GM19438 (cell line): ENCODE measurements at regions not wholly inside any gene's neighbourhood (a gene's known extent, or its start where the extent isn't known, plus 50 kb on each side); places are given as distances from the start of the nearest gene placed in this dataset.
"Not testable (repeated sequence)": the region's sequence is repeated elsewhere in the genome, so short reads cannot be mapped to it uniquely, and the experiment has no call there.

ENCODE experiments used
- ATAC-seq: cut with Tn5 transposase; IDR thresholded peaks from one replicate; pipeline ENCODE4 v1.9.1; 2021; ENCODE audit warnings: low read depth; ENCODE audit not compliant: unreplicated experiment

GRCh38 chr4:15332377-15332776, 95.5 kb upstream of the C1QTNF7 start:
- ATAC-seq = no peak

DNA sequence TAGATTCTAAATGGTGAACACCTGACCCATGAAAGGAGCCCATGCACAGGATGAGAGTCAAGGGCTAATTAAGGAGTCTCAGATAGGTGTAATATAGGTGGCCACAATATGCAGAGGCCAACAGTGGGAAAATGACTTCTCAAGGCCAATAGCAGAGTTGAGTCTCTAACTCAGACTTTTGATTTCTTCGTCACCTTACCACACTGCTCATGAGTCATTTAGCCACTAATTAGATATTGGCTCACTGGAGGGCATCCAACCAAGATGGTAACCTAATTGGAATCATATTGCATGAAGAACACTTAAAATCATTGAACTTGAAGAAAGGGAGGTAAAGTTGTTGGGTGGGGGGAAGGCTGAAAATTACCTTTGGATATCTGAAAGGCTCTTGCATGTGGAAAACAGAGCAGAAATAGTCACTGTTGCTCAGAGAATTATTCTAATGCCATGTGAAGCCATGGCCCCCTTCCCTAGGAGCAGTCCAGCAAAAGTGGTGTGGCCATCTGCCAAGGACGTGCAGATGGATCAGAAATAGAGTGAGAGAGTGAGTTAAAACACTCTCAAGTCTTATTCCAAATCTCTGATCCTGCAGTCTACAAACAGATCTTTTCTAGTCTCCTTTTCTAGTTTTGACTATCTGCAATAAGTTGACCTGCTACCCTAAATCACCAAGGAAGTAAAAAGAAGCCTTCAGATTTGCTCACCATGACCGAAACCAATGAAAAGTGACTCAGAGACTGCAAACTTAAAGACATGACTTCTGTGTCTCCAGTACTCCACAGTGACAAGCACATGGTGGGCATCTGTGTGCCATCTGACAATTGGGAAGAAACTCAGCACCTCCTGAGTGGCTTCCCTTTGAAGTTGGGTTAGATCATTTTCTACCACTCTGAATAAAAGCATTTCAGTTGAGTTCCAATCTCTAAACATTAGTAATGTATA, 93.9 kb upstream of the C1QTNF7 start:
- no peak for ATAC-seq

DNA sequence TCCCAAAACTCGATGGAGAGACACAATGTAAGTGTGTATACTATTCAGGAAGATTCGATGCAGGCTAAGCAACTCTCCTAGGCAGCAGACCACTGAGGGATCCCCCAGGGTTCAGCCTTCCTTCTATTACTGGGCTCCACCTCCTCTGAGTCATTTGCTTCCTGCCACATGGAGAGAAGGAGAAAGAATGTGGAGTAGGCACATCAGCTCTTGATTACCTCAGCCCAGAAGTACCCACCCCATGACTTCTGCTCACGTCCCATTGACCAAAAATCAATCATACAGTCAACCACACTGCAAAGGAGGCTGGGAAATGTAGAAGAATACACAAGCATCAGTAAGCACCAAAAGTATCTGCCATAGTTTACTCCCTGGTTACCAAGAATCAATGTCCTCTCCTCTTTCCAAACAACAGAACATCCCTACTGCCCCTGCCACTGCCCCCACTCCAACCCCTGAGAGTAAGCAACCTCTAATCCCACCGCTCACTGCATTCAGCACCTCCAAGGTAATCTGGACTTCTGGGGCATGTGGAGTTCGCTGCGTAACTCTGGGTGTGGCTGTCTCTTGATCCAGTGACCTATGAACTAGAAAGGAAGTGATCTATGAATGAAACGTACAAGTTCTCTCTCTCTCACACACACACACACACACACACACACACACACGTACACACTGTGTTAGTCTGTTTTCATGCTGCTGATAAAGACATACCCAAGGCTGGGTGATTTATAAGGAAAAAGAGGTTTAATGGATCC, 91.2 kb upstream of the C1QTNF7 start:
- no peak for ATAC-seq

- ATAC-seq = not testable (repeated sequence)
These were observed 90.6 kb upstream of the C1QTNF7 start for GRCh38 chr4:15337168-15337657.

DNA sequence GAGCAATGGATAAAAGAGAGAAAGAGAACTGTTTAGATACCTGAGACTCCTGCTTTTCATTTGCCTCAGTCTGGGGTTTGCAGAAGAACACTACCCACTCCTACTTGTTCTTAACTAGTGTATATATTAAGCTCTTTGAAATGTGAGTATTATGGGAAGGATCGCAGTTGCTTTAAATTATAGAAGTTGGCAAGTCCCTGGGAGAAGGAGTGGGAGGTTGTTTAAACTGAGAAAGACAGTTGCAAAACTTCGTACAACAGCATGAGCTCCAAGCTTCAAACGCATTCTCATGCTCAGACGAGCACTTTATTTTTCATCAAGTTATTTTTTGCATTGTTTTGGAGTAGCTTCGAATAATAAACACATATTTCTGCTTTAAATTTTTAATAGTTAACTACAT, 88.1 kb upstream of the C1QTNF7 start:
- ATAC-seq = no peak

GRCh38 chr4:15340332-15340731, 87.5 kb upstream of the C1QTNF7 start:
- ATAC-seq = no peak

GRCh38 chr4:15340902-15341732, 86.7 kb upstream of the C1QTNF7 start:
- no peak for ATAC-seq

DNA sequence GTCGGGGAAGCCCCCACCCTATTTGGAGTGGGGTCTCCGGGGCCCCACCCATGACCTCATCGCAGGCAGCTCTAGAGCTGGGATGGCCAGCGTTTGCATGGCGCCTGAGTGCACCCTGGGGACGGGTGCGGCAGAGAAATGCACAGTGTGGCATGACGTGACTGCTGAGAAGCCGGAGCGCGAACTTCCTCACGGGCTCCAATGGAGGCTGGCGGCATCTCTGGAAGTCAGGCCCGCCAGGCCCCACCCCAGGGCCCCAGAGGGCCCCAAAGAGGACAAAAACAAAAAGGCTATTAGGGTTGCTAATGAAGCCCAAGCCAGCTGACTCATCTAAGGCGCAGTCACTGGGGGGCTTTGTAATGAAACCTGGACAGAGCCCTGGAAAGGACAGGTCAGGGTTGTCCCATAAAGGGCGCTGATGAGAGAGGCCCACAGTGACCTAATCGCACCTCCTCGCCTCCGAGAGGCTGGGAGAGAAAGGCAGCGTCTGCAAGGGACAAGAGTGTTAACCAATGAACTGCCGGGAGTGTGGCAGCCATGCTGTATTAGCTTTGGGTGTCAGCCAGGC, 86.0 kb upstream of the C1QTNF7 start:
- no peak for ATAC-seq

- no peak for ATAC-seq
These were observed 84.8 kb upstream of the C1QTNF7 start for GRCh38 chr4:15343000-15343399.

DNA sequence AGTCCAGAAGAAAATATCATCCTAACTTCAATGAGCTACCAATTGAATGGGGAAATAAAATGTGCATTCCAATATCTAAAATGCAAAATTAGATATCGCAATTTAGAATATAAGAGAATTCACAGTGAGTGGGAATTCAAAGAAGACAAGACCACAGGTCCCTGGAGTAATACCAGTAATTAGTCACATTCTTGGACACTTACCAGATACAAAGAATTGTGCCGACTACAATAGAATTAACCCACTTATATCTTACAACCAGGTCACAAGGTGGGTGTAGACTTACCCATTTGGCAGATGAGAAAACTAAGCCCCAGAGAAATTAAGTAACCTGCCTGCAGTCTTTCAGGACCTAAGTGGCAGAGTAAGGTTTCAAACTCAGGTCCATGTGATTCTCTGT, 84.3 kb upstream of the C1QTNF7 start:
- no peak for ATAC-seq

DNA sequence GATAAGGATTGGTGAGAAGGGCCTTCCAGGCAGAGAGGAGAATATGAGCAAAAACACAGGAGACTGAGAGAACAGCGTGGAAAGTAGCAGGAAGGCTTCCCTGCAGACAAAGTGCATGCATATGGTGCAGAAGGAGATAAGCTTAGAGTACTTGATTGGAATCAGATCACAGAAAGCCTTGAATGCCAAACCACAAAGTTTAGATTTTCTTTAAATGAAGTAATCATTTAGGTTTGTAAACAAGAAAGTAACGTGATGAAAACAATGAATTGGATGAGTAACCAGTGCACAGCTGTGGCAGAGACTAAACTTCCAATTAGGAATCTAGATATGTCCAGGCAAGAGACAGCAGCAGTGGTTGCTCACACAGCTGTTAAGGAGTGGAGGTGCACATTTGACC, 83.8 kb upstream of the C1QTNF7 start:
- no peak for ATAC-seq

DNA sequence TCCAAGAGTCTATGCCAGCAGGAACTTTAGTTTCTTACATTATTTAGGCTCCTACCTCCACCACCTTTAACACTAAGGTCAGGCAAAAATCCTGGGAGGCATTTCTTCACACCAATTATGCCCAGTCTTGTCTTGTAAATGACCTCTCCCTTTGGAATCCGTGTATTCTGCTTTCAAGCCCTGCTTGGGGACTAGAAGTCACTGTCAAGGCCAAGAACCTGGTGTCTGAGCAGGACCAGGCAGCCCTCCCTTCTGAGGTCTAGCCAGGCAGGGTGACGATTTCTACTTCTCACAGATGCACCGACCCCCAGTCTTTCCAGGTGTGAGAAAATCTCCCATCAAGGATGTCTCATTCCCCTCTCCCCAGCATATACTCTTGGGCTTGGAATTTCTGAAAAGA, 82.7 kb upstream of the C1QTNF7 start:
- ATAC-seq = no peak

GRCh38 chr4:15348236-15348635, 79.6 kb upstream of the C1QTNF7 start:
- ATAC-seq = no peak

- ATAC-seq = no peak
These were observed 79.1 kb upstream of the C1QTNF7 start for GRCh38 chr4:15348695-15349094.

GRCh38 chr4:15349531-15349935, 78.3 kb upstream of the C1QTNF7 start:
- ATAC-seq = no peak

GRCh38 chr4:15349965-15350364, 77.9 kb upstream of the C1QTNF7 start:
- ATAC-seq = no peak

GRCh38 chr4:15352524-15352923, 75.3 kb upstream of the C1QTNF7 start:
- ATAC-seq = no peak

DNA sequence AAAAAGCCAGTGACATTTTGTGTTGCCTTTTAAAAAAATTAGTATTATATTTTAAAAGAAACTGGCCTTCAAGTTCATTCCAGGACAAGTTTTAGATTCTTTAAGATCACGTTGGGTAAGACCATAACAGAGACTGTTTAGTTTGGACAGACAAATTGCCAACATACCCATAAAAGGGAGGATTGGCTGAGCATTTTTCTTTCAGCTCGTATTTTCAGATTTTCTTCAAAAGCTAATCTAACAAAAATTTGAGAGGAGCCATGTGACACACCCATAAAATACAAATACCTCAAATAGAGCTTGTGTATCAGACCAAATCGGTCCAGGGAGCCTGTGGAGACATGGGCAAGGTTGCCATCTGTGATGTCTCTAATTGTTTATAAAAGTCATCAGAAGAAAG, 74.6 kb upstream of the C1QTNF7 start:
- no peak for ATAC-seq

- no peak for ATAC-seq
These were observed 73.2 kb upstream of the C1QTNF7 start for GRCh38 chr4:15354371-15355297.
